MV-4-11 (cell line): ENCODE measurements at regions not wholly inside any gene's neighbourhood (a gene's known extent, or its start where the extent isn't known, plus 50 kb on each side); places are given as distances from the start of the nearest gene placed in this dataset.
A peak's percentile ranks its signal among the peaks of the same experiment; 100 is the strongest.
"Not testable (repeated sequence)": the region's sequence is repeated elsewhere in the genome, so short reads cannot be mapped to it uniquely, and the experiment has no call there.

ENCODE experiments used
- DNase-seq: peaks from one replicate; lab custom pipeline; 2025; lab: John Stamatoyannopoulos, UW

DNA sequence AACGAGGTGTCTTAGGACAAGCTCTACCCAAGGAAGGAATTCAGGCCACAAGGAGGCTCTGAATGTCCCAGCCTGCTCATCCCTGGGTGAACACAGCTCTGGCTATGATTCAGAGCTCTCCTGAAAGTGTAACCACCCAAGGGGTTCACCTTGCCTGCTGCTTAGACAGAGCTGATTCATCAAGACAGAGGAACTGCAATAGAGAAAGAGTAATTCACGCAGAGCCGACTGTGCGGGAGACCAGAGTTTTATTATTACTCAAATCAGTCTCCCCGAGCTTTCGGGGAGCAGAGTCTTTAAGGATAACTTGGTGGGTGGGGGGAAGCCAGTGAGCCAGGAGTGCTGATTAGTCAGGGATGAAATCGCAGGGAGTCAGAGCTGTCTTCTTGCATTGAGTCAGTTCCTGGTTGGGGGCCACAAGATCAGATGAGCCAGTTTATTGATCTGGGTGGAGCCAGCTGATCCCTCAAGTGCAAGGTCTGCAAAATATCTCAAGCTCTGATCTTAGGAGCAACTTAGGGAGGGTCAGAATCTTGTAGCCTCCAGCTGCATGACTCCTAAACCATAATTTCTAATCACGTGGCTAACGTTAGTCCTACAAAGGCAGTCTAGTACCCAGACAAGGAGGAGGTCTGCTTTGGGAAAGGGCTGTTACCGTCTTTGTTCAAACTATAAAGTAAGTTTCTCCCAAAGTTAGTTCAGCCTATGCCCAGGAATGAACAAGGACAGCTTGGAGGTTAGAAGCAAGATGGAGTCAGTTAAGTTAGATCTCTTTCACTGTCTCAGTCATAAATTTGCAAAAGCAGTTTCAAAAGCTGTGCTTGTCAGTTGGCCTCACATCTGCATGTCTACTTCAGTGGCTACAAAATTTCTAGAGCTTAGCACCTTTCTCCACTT lies 123.4 kb upstream of the DAPK1 start:
- DNase-seq = not testable (repeated sequence)

DNA sequence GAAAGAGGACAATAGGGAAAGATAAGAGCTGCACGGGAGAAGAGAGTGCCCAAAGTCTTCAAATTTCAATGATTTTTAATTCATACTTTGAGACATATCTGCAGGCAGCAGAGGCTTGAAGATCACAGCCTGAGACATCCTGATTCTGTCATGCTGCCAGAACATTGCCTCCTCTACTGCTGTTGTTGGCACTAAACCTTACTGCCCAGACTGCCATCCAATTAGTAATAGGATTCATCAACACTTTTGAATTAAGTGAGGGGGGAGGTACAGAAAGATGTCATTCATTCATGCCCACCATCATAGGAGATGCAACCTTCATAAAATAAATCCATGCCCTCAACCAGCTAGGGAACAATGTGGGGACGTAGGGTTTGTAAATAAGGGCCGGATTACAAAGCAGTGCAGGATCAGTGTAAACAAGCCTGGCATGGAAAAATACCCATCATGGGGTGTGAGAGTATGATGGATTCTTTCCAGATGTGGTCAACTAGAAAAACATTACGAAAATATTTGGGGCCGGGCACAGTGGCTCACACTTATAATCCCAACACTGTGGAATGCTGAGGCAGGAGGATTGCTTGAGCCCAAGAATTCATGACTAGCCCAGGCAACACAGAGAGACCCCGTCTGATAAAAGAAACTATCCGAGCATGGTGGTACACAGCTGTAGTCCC lies 122.1 kb upstream of the DAPK1 start:
- no peak for DNase-seq

DNA sequence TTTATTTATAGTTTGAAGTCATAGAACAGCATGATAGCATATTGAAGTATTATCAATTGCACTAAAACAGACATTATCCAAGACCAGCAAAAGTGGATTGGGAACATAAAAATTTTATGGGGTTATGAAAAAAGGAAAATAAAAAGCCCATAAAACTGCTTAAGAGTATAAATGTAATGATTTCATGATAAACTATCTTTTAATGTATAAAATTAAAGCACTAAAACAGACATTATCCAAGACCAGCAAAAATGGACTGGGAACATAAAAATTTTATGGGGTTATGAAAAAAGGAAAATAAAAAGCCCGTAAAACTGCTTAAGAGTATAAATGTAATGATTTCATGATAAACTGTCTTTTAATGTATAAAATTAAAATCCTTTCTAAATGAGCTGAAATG lies 119.0 kb upstream of the DAPK1 start:
- no peak for DNase-seq

DNA sequence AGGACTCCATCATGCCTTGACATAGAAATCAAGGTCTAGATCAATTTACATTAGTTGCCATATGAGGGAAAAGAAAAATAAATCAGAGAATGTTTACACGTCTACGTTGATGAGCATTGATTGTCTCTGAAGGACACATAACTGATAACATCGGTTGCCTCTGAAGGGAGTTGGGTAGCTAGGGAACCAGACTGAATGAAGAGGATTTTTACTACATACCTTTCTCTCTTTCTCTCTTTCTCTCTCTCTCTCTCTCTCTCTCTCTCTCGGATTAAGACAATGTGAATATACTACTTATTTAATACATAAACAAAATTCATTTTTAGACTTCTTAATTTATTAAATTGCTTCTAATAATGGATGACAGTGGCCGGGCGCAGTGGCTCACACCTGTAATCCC lies 118.4 kb upstream of the DAPK1 start:
- no peak for DNase-seq

DNA sequence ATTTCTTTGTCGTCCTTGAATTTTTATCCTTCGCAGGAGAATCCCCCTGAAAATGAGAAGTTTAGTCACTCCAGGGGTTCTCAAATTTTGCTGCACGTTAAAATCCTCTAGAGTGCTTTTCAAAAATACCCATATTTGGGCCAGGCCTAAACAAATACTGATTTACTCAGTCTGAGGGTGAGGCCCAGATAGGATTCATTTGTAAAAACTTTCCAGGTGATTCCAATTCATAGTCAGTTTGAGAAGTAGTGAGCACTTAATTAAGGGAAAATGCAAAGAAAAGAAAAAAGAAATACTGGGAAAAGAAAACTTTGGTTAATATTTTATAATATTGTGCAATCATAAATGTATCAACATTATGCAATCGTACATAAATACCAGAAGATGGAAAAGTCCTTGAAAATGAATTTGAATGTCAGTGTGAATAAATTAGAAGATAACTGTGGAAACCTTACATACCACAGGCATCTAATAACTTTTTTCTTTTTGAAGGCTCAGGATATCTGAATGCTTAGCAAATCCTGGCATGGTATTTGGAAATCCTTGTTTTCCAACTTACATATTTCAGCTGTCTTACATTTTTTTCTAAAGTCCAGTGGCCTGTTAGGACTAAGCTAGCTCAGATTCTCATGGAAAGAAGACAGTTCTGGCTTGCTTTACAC lies 116.5 kb upstream of the DAPK1 start:
- DNase-seq = no peak

DNA sequence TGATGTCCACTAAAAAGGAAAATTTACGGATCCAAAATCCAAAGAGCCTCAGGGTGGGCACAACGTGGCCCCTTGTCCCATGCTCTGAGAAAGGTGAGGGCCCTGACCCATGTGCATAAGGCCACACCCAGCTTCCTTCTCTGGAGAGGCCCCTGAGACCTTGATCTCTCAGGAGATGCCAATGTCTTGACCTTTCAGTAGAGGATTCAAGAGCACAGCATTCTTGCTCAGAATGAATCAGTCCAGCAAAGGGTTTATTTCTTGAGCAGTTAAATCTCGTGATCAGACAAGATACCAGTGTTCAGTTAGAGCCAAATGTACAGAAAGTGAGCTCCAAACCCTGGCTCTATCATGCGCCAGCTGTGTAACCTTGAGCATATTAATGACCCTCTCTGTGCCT lies 115.9 kb upstream of the DAPK1 start:
- no peak for DNase-seq

DNA sequence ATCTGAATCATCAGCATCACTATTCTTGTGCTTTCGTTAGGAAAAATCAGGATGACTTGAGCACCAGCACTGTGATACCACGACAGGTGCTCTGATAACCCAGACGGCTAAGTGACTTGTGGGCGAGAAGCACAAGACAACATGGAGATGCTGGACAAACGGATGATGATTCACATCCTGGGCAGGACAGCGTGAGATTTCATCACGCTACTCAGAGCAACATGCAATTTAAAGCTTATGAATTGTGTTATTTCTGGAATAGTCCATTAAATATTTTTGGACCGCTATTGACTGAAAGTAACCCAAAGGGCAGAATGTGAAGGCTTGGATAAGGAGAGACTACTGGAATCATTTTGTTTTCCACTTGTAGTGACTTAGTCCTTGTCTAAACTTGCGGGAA lies 114.8 kb upstream of the DAPK1 start:
- DNase-seq = peak; percentile 59

DNA sequence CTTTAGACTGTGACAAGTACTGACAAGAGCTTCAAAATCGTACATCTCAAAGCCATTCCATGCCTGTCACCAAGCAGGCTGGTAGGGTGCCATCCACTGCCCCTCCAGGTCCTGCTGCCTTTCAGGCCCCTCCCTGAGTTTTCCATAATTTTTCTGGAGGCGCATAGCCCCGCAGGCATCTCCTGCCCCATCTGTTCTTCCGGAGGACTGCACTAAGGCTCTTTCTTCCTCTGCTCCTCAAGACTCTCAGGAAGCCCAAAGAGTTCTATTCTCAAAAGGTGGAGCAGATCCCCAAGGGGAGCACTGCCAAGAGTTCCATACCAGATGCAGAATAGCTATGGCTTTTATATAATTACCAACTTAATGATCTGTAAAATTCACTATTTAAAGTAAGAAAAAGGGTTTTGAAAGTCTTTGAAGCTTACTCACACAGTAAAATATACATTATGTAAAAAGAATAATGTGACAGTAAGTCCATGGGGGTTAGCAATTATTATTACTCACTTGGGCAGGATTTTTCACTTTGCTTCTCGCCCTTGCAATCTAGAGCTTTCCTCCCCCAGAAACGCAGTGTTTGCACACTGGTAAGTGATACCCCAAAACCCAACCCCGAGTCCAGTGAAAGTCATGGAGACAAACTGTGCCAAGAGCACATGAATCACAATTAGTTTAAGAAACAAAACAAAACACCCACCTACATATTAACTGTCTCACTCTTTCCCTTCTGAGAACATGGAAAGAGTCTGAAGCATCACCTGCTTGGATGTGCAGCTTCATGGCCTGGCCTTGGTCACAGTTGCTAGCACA lies 114.1 kb upstream of the DAPK1 start:
- no peak for DNase-seq

DNA sequence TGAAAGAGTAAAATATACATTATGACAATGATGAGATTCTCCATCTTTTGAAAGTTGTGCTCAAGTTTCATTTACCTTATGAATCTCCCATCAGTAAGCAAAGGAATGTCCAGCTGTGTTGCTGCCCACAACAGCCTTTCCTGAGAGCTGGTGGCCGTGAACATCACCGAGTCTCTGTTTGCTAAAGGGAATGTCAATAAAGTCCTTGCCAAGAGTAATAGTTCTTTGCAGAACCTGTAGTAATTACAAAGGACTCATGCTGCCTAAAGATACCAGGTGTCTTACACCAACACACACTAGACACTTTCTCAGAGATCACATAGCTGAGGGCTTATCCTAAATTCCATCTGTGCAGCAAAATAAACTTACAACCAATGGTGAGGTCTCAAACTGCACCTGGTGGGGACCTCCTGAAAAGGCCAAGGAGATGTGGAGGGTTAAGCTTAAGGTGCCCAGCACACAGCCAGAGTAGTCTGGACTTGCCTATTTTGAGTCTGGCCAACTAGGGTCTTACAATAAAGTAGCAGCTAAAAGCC lies 111.1 kb upstream of the DAPK1 start:
- DNase-seq = no peak

DNA sequence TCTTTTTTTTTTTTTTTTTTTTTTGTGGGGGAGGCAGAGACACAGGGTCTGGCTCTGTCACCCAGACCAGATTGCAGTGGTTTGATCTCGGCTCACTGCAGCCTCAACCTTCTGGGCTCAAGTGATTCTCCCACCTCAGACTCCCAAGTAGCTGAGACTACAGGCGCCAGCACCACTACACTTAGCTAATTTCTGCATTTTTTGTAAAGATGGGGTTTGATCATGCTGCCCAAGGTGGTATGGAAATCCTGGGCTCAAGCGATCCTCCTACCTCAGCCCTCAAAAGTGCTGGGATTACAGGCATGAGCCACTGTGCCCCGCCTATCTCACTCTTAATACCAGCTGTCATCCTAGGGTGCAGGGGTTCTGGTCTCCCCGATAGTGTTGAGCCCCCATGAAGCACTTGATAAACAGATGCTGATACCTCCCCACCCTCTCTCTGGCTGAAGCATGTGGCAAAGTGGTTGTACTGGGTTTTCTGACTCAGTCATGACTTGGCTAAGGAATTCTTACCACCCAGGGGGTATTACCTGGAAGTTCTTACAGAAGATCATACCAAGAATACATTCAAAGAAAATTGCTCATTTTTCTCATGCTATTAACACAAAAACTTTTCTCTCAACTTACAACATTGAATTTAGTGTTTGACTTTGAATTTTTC lies 110.2 kb upstream of the DAPK1 start:
- no peak for DNase-seq

DNA sequence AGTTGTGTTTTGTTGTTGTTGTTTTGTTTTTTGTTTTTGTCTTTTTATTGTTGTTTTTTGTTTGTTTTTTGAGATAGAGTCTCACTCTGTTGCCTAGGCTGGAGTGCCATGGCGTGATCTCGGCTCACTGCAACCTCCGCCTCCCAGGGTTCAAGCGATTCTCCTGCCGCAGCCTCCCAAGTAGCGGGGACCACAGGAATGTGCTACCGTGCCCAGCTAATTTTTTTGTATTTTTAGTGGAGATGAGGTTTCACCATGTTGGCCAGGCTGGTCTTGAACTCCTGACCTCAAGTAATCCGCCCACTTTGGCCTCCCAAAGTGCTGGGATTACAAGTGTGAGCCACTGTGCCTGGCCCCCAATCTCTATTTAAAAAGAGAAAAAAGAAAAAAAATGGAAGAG lies 109.0 kb upstream of the DAPK1 start:
- not testable (repeated sequence) for DNase-seq

DNA sequence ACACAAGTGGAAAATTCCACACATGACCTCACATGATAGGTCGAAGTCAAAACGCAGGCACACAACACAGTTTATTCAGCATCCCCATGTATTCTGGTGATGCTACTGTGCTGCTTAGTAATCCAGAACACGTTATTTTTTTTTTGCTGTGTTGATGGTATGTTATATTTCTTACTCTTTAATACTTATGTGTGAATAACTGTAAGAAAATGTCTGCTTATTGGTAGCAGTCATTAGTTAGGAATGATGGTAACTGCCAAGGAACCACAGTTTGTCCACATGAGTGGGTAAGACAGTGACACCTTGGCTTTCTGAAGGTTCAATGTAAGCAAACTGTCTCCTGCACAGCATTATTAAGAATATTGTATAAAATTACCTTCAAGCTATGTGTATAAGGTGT lies 107.7 kb upstream of the DAPK1 start:
- no peak for DNase-seq

DNA sequence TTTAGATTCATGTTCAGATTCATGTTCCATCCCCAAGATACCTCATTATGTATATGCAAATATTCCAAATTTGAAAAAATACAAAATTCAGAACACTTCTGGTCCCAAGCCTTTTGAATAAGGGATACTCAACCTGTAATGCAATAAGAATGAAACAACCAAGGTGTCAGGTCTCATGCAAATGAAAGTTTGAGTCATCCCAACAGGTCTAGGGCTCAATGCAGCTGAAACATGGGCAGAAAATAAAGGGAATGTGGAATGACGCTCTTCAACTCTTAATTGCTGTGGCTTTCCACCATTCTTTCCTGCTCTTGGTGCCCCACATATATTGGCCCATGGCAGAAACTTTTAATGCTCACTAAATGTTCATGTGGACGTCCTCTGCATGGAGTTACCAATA lies 107.3 kb upstream of the DAPK1 start:
- no peak for DNase-seq

DNA sequence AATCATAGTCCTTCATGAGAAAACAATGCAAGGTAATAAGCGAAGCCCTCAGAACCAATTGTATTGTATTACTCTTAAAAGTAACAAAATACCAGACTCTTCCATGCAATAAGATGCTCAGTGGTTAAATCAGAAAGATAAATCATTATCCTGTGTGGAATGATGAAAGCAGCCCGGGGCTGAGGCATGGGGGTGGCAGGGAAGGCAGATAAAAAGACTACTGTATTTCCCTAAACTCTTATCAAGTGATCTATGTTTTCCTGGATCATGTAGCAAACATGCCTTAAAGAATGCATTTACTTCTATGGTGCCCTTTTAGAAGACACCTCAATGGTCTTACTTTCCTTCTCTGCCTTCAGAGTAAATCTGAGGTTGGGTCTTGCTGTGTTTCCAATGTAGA lies 105.6 kb upstream of the DAPK1 start:
- DNase-seq = no peak

DNA sequence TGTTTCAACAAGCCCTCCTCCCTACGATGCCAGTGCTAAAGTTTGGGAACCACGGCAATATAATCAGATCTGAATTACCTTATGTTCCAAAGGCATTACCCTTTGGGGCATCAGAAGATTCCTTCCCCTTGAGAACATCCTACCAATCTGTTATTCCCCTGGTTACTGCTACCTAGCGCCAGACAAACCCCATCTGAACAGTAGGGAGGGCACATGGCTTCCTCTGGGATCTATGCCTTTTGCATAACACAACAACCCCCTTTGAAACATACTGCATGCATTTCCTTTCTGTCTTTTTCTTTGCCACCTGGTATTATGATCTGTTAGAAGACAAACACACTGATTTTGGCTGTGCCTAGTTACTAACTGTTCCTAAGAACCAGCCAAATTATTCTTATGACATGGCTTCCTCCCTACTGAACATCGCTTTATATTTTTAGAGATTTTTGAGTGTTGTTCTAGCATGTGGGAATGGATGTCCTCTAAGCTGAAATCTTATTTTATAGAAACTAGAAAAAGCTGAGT lies 103.9 kb upstream of the DAPK1 start:
- DNase-seq = no peak

DNA sequence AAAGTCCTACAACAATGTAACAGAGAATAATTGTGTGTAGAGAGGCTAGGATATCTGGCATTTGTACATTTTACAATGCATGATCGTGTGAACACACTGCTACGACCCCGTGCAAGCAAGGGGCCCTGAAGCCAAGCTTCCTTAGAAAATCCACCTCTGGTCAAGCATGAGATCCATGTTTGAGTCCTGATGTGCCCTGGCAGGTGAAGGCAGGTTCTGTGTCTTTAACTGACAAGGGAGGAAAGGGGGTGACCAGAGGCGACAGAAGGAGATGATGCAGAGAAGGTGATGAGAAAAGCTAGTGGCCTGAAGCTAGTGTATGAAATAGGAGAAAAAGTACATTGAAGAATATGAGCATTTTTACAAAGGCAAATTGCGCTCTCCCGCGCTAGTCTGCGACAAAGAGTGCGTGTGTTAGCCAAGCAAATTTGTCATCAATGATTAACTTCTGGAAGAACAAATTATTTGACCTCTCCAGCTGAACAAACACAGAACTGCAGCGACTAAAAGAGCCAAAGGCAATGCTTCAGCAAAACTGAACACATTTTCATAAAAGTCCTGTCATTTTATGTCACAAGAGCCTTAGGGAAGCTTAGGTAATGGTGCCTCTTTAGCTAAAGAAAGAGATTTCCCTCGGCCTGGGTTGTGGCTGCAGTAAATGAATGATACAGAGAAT lies 101.7 kb upstream of the DAPK1 start:
- no peak for DNase-seq

DNA sequence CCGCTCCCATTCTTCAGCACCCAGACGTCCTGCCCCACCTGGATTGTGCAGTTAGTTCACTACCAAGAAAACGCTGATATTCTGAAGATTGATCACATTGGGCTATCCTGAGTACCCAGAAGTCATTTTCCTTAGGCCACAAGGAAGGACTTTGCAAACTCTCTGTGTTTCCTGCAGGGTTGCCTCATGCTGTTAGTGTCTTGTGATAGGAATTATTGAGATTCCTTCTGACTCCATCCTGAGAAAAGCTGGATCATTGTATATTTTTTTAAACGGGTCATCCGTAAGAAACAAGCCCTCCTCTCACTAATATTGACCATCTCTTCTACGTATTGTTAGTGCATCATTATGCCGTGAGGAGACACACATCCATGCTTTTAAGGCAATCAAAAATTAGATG lies 96.0 kb upstream of the DAPK1 start:
- no peak for DNase-seq

DNA sequence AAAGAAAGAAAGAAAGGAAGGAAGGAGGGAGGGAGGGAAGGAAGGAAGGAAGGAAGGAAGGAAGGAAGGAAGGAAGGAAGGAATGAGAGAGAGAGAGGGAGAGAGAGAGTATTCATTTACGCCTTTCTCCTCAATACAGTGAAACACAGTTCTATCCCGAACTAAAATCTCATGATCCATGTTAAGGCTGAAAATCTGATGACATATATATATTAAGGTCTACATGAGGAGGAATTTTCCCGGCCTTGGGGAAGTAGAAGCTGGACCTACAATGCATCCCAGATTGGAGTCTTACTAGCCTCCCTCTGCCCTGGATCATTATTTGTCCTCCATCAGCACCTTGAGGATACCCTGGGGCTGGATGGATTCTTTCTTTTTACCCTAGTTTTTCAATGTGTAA lies 95.1 kb upstream of the DAPK1 start:
- DNase-seq = no peak

DNA sequence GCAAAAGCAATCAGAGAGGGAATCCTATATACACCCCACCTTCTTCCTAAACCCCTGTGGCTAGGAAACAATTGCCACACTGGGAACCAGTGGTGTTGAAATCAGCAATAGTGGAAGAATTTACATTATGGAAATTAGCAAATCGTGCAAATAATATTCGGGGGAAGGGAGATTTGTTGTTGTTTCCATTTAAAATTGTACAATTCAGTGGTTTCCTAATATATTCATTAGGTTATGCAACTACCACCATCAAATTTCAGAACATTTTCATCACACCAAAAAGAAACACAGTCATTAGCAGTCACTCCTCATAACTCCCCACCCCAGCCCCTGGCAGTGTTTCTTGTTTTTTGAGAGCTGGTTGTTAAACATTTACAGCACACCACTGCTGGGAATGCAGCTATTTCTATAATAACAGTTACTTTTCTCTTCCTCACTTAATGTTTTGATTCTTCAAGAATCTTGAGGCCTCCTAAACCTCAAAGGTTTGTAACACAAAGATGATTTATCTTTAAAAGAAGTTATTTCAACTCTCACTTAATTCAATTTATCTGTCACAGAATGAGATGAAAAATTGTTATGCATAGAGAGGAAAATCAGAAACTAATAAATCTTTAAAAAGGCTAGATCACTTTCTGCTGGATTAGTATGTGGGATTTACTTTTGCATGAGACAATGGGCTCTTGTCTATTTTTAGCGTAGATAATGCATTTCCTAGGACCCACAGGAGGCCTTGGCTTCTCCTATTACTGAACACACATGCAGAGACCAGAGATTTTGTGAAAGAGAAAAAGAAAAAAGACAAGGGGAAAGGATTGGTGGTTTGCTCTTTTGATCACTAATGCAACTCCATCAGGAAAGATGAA lies 91.8 kb upstream of the DAPK1 start:
- peak; percentile 38 for DNase-seq
